Memory B cell (primary cell): ENCODE measurements at regions not wholly inside any gene's neighbourhood (a gene's known extent, or its start where the extent isn't known, plus 50 kb on each side); places are given as distances from the start of the nearest gene placed in this dataset.

Experiments
- ATAC-seq: fragments of 150-1000 bp; cut with Tn5 transposase; 2 replicates; pipeline ENCODE4 v1.10.0; 2021; ENCODE audit warnings: low read depth, mild to moderate bottlenecking, moderate library complexity
- DNase-seq, 2 donors: peaks; one replicate each; pipeline ENCODE4 v3.0.0; 2022; ENCODE audit warnings: low spot score in 2 of 2
- H3K27ac Mint-ChIP-seq: one replicate; pipeline ENCODE4 v1.8.0; 2022; ENCODE audit warnings: mild to moderate bottlenecking, moderate library complexity, mixed read lengths
- H3K27me3 Mint-ChIP-seq: one replicate; pipeline ENCODE4 v1.8.0; 2022; ENCODE audit warnings: mixed read lengths
- H3K36me3 Mint-ChIP-seq: one replicate; pipeline ENCODE4 v1.8.0; 2022; ENCODE audit warnings: mild to moderate bottlenecking, mixed read lengths
- H3K4me1 Mint-ChIP-seq: one replicate; pipeline ENCODE4 v1.8.0; 2022; ENCODE audit warnings: mixed read lengths
- H3K4me3 Mint-ChIP-seq: one replicate; pipeline ENCODE4 v1.8.0; 2022; ENCODE audit warnings: mild to moderate bottlenecking, moderate library complexity, mixed read lengths
- H3K9me3 Mint-ChIP-seq: one replicate; pipeline ENCODE4 v1.8.0; 2022; ENCODE audit warnings: mixed read lengths

DNA sequence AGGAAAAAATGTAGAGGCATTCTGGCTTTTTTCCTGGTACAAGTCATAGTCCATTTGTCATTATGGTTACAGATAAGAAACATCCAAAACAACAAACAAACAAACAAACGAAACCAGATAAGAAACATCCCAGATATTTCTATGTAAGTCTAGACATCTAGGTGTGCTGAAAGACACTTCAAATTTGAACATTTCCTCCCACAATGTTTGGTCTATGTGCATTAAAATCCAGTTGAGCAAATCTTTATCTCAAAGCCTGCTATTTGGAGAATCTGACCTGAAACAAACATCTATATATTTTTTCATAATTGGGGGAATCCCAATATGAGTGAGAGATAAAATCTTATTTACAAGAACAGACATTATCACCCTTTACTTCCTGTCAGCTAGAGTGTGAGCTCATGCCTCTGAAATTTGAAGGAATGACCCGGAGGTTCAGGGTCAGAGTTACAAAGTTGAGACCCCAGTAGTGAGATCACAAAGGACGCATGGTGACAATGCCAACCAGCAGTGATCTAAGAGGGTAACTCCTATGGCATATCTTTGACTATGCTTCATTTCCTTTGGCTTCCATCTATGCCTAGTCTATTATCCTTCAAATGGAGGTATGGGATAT, 182.9 kb upstream of the ATP1B1 start:
- no peak overlapping the region for H3K4me3 Mint-ChIP-seq
- H3K4me1 Mint-ChIP-seq, result peaks cover 5% of the 10 kb centered on the region
- no peaks in the 10 kb centered on the region for H3K36me3 Mint-ChIP-seq
- H3K27me3 Mint-ChIP-seq, result peaks cover 5% of the 10 kb centered on the region
- DNase-seq (no peak), ATAC-seq (no peak)
- H3K27ac Mint-ChIP-seq, result no peak overlapping the region
- H3K9me3 Mint-ChIP-seq, result no peaks in the 10 kb centered on the region

DNA sequence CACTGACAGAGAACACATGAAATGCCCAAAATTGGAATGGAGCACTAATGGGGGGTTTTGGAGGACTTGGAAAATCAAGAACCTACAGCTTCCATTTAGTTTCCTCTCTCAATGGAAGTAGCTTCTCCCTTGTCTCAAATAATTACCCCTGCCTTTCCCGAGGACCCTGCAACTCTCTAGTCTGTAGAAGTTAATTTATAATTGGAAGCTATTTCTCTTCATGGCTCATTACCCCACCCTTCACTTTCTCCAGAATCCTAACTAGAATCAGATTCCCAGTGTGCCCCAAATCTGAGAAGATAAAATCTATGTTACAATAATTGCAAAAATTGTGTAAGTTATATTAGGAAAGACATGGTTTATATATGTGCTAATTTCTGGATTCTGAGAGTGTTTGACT, 181.5 kb upstream of the ATP1B1 start:
- ATAC-seq, result no peak
- peaks cover 7% of the 10 kb centered on the region for H3K27me3 Mint-ChIP-seq

DNA sequence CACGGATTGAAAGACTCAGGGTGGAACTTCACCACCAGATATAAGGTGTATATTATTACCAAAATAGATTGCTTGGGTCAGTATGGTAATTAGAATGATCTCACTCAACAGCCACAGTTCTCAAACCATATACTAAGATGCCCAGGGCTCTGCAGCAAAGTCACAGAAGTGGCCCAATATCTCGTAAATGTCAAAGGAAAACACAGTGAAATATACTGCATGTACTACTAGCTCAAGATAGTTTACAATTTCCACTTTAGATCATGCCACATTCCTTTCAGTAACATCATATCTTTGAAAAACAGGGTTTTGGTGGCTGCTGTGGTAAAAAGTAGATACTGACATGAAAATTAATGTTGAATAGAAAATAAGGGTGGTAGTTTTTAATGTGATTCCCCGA, 180.3 kb upstream of the ATP1B1 start:
- H3K9me3 Mint-ChIP-seq, result no peaks in the 10 kb centered on the region
- peaks cover 5% of the 10 kb centered on the region for H3K4me1 Mint-ChIP-seq
- no peak overlapping the region for H3K27ac Mint-ChIP-seq
- no peaks in the 10 kb centered on the region for H3K36me3 Mint-ChIP-seq
- peaks cover 7% of the 10 kb centered on the region for H3K27me3 Mint-ChIP-seq
- H3K4me3 Mint-ChIP-seq, result no peak overlapping the region
- DNase-seq (no peak), ATAC-seq (no peak)

More for the DNA sequence above, 181.5 kb upstream of the ATP1B1 start:
- DNase-seq, result no peak
- peaks cover 5% of the 10 kb centered on the region for H3K4me1 Mint-ChIP-seq
- H3K9me3 Mint-ChIP-seq, result no peaks in the 10 kb centered on the region
- no peak overlapping the region for H3K4me3 Mint-ChIP-seq
- no peaks in the 10 kb centered on the region for H3K36me3 Mint-ChIP-seq
- no peak overlapping the region for H3K27ac Mint-ChIP-seq

DNA sequence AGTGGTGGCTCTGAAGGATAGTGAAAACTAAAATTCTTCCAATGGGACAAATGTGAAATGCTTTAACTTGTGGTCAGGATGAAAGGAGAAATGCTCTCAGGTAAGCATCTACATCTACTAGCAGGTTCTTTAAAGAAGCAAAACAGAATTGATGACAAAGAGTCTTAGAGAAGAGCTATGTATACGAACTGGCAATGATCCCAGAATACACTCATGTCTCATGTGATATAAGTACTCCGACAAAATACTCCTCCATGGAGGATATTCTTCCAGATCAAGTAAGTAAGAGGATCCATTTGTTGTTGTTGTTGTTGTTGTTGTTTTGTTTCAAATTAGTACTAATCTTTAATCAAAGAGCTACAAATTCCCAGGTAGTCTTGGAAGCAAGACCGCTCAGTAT, 174.0 kb upstream of the ATP1B1 start:
- no peak overlapping the region for H3K27ac Mint-ChIP-seq
- ATAC-seq, result no peak

DNA sequence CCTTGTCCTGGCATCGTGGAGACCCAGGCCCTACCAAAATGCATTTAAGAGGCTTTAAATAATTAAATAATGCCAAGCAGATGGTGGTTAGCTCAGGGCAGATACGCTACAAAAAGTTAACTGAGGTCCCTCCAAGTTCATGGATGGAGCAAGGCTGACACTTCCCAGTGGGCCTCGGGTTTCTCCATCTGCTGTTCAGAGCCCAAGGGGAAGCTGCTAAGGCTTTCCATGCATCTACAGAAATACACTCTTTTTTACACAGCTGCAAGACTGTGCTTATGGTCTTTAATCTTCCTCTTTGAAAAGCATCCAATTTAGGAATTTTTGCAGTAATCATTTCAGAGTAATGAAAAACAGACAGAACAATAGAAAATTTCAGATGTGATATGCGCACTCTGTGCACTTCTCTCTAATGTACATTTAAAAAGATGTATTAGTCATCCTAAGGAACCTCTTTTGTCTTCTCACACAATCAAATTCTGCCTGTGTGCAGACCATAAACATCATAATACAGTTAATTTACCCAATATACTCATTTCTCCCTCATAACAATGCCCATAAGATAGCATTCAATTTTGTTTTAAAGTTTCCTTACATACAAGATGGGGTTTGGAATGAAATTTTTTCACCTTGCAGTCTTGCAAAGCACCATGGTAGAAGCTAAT, 173.2 kb upstream of the ATP1B1 start:
- no peaks in the 10 kb centered on the region for H3K36me3 Mint-ChIP-seq
- H3K4me3 Mint-ChIP-seq, result no peak overlapping the region
- no peak overlapping the region for H3K27ac Mint-ChIP-seq
- no peaks in the 10 kb centered on the region for H3K4me1 Mint-ChIP-seq
- peaks cover 8% of the 10 kb centered on the region for H3K9me3 Mint-ChIP-seq
- DNase-seq, result no peak
- no peak for ATAC-seq
- peaks cover 2% of the 10 kb centered on the region for H3K27me3 Mint-ChIP-seq

More for the DNA sequence above, 174.0 kb upstream of the ATP1B1 start:
- H3K36me3 Mint-ChIP-seq, result no peaks in the 10 kb centered on the region
- no peaks in the 10 kb centered on the region for H3K4me1 Mint-ChIP-seq
- peaks cover 8% of the 10 kb centered on the region for H3K9me3 Mint-ChIP-seq
- H3K27me3 Mint-ChIP-seq, result peaks cover 2% of the 10 kb centered on the region
- no peak overlapping the region for H3K4me3 Mint-ChIP-seq
- DNase-seq, result no peak

DNA sequence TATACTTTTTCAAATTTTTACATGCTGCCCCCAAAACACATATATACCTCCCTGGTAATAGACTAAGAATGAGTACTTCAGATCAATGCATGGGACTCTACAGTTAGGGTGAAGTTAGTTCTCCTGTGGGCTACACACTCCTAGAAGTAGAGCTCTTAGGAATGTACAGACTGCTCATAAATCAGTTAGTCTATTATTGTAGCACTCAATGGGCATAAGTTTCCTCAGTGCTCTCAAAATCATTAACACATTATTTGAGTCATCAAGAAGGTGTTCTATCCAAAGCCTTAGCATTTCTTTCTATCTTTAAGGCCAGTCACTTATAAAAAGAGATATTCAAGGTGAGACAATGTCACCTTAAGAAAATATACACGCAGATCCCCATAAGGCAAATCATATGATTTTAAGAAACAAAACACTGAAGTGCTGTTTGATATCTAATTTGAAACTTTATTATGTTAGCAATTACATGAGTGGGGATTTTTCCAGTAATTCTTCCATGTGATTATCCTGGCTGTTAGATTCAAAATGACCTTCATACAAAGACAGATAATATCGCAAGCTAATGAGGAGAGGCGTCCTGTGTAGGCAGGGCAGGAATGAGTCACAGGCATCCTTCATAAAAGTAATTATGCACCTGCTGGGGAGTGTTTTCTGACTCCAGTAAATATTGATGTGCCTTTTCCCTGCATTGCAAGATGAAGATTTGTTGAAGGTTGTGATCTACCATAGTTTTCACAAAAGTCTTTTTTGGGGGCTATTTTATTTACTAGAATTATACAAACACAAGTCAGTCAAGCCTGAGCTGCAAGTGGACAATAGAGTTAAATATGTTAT, 167.2 kb upstream of the ATP1B1 start:
- Mint-ChIP-seq H3K9me3 (peaks cover 5% of the 10 kb centered on the region), H3K4me3 (no peak overlapping the region), H3K27ac (no peak overlapping the region), H3K27me3 (peaks cover 11% of the 10 kb centered on the region), H3K4me1 (no peaks in the 10 kb centered on the region), H3K36me3 (no peaks in the 10 kb centered on the region)
- ATAC-seq, result no peak
- no peak for DNase-seq

DNA sequence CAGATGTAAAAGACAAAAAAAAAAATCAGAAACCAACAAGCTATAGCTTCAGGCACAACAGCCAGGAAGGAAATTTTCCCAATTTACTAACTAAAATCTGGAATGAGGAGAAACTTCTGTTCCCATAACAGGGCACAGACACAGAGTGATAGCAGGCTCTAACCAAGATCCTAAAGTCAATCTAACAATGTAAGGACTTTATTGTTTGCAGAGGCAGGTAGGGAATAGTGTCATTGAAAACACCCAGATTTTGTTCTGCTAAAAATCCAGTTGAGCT, 166.6 kb upstream of the ATP1B1 start:
- Mint-ChIP-seq H3K27me3 (peaks cover 11% of the 10 kb centered on the region), H3K36me3 (no peaks in the 10 kb centered on the region), H3K9me3 (peaks cover 5% of the 10 kb centered on the region), H3K4me1 (no peaks in the 10 kb centered on the region), H3K27ac (no peak overlapping the region), H3K4me3 (no peak overlapping the region)
- ATAC-seq, result no peak
- DNase-seq, result no peak

DNA sequence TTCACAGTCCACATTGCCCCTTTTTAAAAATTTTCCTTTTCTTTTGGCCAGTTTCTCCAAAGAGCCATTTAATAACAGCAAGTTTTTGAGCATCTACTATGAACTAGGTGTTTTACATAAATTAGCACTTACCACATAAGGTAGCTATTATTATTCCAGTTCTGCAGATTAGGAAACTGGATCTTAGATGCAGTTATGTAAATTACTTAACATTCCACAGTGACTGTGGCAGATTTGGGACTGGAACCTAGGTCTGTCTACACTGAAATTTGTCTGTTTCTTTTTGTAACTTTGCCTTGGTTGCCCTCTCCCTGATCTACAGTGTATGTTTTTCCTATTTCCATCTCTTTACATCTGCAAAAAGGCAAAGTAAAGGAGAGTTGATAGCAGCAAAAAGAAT, 164.8 kb upstream of the ATP1B1 start:
- ATAC-seq (no peak), DNase-seq (no peak)
- Mint-ChIP-seq H3K27me3 (peaks cover 11% of the 10 kb centered on the region), H3K4me1 (no peaks in the 10 kb centered on the region), H3K27ac (no peak overlapping the region), H3K4me3 (no peak overlapping the region), H3K36me3 (no peaks in the 10 kb centered on the region), H3K9me3 (peaks cover 2% of the 10 kb centered on the region)

DNA sequence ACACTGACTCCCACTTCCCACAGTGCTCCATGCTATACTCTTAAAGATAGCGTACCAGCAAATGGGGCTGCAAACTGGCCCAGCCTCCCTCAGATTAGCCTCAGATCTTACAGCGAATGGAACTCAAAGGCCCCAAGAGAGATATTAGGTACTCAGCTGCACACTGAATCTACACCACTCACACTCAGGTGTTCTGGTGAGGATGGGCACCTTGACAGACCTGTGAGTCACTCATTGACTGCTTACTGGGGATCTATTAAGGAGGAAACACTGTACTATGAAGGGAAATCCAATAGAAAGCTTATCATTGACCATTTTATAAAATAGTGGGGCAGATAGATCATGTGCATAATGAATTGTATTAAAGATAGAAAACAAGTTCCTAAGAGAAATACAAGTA, 164.3 kb upstream of the ATP1B1 start:
- H3K27ac Mint-ChIP-seq, result no peak overlapping the region
- H3K4me3 Mint-ChIP-seq, result no peak overlapping the region
- H3K36me3 Mint-ChIP-seq, result no peaks in the 10 kb centered on the region
- no peaks in the 10 kb centered on the region for H3K9me3 Mint-ChIP-seq
- H3K27me3 Mint-ChIP-seq, result peaks cover 11% of the 10 kb centered on the region
- no peaks in the 10 kb centered on the region for H3K4me1 Mint-ChIP-seq
- ATAC-seq (no peak), DNase-seq (no peak)

DNA sequence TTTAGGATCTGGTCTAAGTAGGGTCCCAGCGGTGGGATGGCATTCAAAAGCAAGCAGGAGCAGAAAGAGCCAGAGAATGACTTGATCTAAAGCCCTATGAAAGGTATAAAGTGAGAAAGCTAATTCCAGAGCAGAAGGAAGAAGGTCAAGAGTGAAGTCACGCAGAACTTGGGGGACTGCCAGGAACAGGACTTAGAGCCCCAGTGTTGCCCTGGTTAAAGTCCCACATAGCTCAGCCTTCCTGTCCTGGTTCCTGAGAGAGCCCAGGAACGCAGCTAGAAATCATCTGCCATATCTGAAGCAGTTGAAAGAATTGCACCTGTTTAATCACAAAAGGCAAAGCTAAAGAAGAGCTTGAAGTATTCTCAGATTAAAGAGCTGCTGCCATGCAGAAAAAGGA, 160.6 kb upstream of the ATP1B1 start:
- H3K4me1 Mint-ChIP-seq, result no peaks in the 10 kb centered on the region
- DNase-seq (no peak), ATAC-seq (no peak)
- no peaks in the 10 kb centered on the region for H3K36me3 Mint-ChIP-seq
- H3K27ac Mint-ChIP-seq, result no peak overlapping the region
- H3K27me3 Mint-ChIP-seq, result peaks cover 9% of the 10 kb centered on the region
- no peaks in the 10 kb centered on the region for H3K9me3 Mint-ChIP-seq
- H3K4me3 Mint-ChIP-seq, result no peak overlapping the region

DNA sequence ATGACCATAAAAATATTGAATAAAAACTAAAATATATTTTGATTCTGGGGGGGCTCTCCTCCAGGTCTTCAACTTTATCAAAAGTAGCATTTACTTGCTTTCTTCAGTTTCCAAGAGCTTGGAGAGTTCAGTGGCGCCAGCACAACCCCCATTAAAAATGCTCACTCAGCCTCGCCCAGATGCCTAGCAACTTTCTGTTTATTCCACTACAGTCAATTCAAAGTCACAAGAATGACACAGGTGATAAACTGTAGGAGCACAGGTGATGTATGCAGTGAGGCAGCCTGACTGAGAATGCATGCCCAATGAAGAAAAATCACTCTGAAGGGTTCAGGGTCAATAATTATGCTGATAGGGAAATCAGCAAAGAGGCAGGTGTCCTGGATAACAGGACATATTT, 159.4 kb upstream of the ATP1B1 start:
- Mint-ChIP-seq H3K27ac (no peak overlapping the region), H3K4me1 (no peaks in the 10 kb centered on the region), H3K9me3 (no peaks in the 10 kb centered on the region), H3K27me3 (peaks cover 7% of the 10 kb centered on the region), H3K4me3 (no peak overlapping the region), H3K36me3 (no peaks in the 10 kb centered on the region)
- no peak for DNase-seq
- ATAC-seq, result no peak

DNA sequence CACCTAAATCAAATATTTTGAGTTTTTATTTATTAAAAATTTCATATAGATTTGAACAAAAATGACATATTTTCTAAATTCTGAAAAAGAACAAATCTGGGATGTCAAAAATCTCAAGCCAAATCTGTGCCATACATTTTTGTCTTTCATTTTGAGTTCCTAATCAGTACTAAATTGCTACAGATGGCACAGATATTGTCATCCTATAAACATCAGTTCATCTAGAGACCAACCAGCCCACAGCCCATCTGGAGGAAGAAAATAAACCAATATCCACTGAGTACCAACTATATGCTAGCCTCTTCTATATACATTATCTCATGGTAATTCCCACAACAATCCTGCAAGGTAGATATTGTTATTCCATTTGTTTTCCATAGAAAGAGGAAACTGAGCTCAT, 156.8 kb upstream of the ATP1B1 start:
- ATAC-seq (no peak), DNase-seq (no peak)
- Mint-ChIP-seq H3K9me3 (no peaks in the 10 kb centered on the region), H3K36me3 (no peaks in the 10 kb centered on the region), H3K27me3 (no peaks in the 10 kb centered on the region), H3K4me3 (no peak overlapping the region), H3K27ac (no peak overlapping the region), H3K4me1 (no peaks in the 10 kb centered on the region)

DNA sequence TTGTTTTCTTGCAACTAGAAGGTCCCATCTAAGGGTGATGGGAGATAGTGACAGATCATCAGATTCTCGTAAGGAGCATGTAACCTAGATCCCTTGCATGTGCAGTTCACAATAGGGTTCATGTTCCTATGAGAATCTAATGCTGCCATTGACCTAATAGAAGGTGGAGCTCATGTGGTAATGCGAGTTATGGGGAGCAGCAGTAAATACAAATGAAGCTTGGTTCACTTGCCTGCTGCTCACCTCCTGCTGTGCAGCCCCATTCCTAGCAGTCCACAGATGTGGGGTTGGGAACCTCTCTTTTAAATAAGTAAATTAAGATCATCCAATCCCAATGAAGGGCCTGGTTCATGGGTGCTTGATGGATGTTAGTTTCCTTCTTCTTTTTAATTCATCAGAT, 148.7 kb upstream of the ATP1B1 start:
- no peaks in the 10 kb centered on the region for H3K36me3 Mint-ChIP-seq
- DNase-seq (no peak), ATAC-seq (no peak)
- H3K9me3 Mint-ChIP-seq, result peaks cover 2% of the 10 kb centered on the region
- H3K4me1 Mint-ChIP-seq, result no peaks in the 10 kb centered on the region
- no peak overlapping the region for H3K4me3 Mint-ChIP-seq
- no peak overlapping the region for H3K27ac Mint-ChIP-seq
- peaks cover 13% of the 10 kb centered on the region for H3K27me3 Mint-ChIP-seq

DNA sequence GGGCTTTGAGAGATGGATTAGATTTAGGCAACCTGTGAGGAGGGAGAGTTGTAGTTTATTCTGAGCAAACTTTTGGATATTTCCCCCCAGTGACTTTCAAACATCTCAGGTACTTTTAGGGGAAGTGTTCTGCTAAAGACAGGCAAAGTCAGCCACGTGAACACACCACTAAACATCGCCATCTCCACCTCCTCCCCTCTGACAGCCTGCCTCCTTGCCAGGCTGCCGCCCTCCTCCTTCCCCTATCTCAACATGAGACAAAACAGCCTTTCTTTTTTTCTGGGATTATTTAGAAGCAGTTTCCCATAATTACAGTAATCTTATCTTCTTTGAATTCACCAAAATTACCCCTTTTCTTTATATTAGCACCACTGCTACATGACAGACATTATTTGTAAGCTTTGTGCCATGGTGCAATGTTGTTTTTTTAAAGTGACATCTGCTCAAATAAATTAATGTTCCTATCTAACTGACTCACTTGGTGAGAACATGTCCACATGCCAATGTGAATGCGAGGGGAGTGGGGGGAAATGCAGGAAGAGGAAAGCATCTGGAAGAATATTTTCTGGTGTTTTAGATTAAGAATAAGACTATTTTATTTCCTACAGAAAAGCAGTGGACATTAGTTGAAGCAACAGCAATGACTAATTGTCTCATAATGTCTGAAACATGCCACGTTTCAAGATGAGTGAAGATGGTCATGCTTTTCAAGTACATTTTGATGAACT, 147.8 kb upstream of the ATP1B1 start:
- no peaks in the 10 kb centered on the region for H3K36me3 Mint-ChIP-seq
- no peak overlapping the region for H3K4me3 Mint-ChIP-seq
- no peak for DNase-seq
- H3K4me1 Mint-ChIP-seq, result no peaks in the 10 kb centered on the region
- no peak for ATAC-seq
- H3K9me3 Mint-ChIP-seq, result peaks cover 2% of the 10 kb centered on the region
- peaks cover 13% of the 10 kb centered on the region for H3K27me3 Mint-ChIP-seq
- H3K27ac Mint-ChIP-seq, result no peak overlapping the region
